Ovary (tissue), 7 donors: ENCODE measurements at regions not wholly inside any gene's neighbourhood (a gene's known extent, or its start where the extent isn't known, plus 50 kb on each side); places are given as distances from the start of the nearest gene placed in this dataset.
"Not testable (repeated sequence)": the region's sequence is repeated elsewhere in the genome, so short reads cannot be mapped to it uniquely, and the experiment has no call there.

Experiments used
- DNase-seq, 5 donors: peaks; one replicate each; pipeline ENCODE4 v3.0.0-alpha.2; 2019 to 2020
- H3K27ac ChIP-seq, 2 donors: fragments of 200-600 bp; one replicate each; pipeline versions ENCODE4 v1.5.1 to v1.8.0; 2019 to 2022
- H3K27me3 ChIP-seq: fragments of 200-600 bp; one replicate; pipeline ENCODE4 v1.8.0; 2022
- H3K36me3 ChIP-seq: fragments of 200-600 bp; sonication (generic); one replicate; pipeline ENCODE4 v1.5.1; 2019
- H3K4me1 ChIP-seq: one replicate; pipeline ENCODE4 v1.8.1; 2013; ENCODE audit warnings: mild to moderate bottlenecking, moderate library complexity; ENCODE audit not compliant: insufficient read depth
- H3K4me3 ChIP-seq: fragments of 200-600 bp; sonication (generic); one replicate; pipeline ENCODE4 v1.5.1; 2017
- H3K9me3 ChIP-seq, 2 donors: fragments of 200-600 bp in 1 of 2; sonication (generic) in 1 of 2; one replicate each; pipeline versions ENCODE4 v1.5.1 to v1.8.1; 2013 to 2019; ENCODE audit warnings: mild to moderate bottlenecking in 1 of 2, moderate library complexity in 1 of 2
- CTCF ChIP-seq, 3 donors: fragments of 450-650 bp in 2 of 3; fragments of 200-600 bp in 1 of 3; IDR thresholded peaks; one replicate each; pipeline versions ENCODE4 v1.5.1 to v1.8.0; 2016 to 2022; ENCODE audit warnings: antibody characterized with exemption in 3 of 3, mild to moderate bottlenecking in 1 of 3
- EP300 ChIP-seq: sonication (generic); formaldehyde crosslinking; IDR thresholded peaks from one replicate; pipeline ENCODE4 v1.6.1; 2017; ENCODE audit warnings: antibody characterized with exemption
- POLR2A ChIP-seq: fragments of 450-650 bp; IDR thresholded peaks from one replicate; pipeline ENCODE4 v1.6.1; 2017; ENCODE audit warnings: antibody characterized with exemption, mild to moderate bottlenecking, moderate library complexity
- WGBS, 3 donors: extraction: QIAGEN DNeasy Blood & Tissue Kit in 1 of 3; methylation state at CpG; one replicate each; pipeline versions ENCODE4 v1.1.5 to v1.1.7; 2013 to 2017; 5-methylcytosine and 5-hydroxymethylcytosine counted together
- intact Hi-C, 4 donors: fragments of 100-400 bp; cut with DNase I; formaldehyde crosslinking; loops; one replicate each; pipeline versions ENCODE4 v1.11.0 to v1.15.1; 2022 to 2023
- donor health status: DM: no; HTN: no; CAD: no; lungs with moderate emphysema.
- donor health status: DM: no; HTN: no; CAD: no.
- donor health status: Bipolar disorder and iron deficiency.
- donor health status: DM: no; HTN: no; CAD: no.
- donor health status: DM: yes; HTN: yes; CAD: no.

GRCh38 chr2:221724631-221725203 is 152.6 kb upstream of the EPHA4 start:
- DNase-seq = no peak
- no peak overlapping the region for H3K27ac ChIP-seq

GRCh38 chr2:221724117-221724516 is 152.0 kb upstream of the EPHA4 start:
- H3K4me1 ChIP-seq, intact Hi-C loops, DNase-seq, H3K27ac ChIP-seq, H3K9me3 ChIP-seq, H3K27me3 ChIP-seq, H3K4me3 ChIP-seq, H3K36me3 ChIP-seq: not testable (repeated sequence)
- 83 to 87% (median 86%) methylated on average over 1 of the region's 1 CpG for WGBS, 3 donors

More at GRCh38 chr2:221724631-221725203, 152.6 kb upstream of the EPHA4 start:
- H3K27me3 ChIP-seq = no peaks in the 10 kb centered on the region
- WGBS, 3 donors = 67 to 88% (median 69%) methylated on average over 1 of the region's 1 CpG
- H3K4me3 ChIP-seq = no peak overlapping the region
- no peaks in the 10 kb centered on the region for H3K4me1 ChIP-seq
- no peak for TF ChIP-seq EP300
- no peak for TF ChIP-seq CTCF (IDR thresholded peaks at IDR 0.05)
- TF ChIP-seq POLR2A = no peak
- H3K36me3 ChIP-seq = no peaks in the 10 kb centered on the region
- no peaks in the 10 kb centered on the region for H3K9me3 ChIP-seq
- intact Hi-C loops = no loop called here

- H3K36me3 ChIP-seq = no peaks in the 10 kb centered on the region
- H3K4me1 ChIP-seq = no peaks in the 10 kb centered on the region
- DNase-seq = no peak
- H3K27ac ChIP-seq = no peak overlapping the region
- TF ChIP-seq CTCF (IDR thresholded peaks at IDR 0.05) (no peak), EP300 (no peak), POLR2A (no peak)
- no peak overlapping the region for H3K4me3 ChIP-seq
- 75 to 84% (median 79%) methylated on average over 10 of the region's 10 CpGs for WGBS, 3 donors
- no peaks in the 10 kb centered on the region for H3K9me3 ChIP-seq
- intact Hi-C loops = no loop called here
- no peaks in the 10 kb centered on the region for H3K27me3 ChIP-seq
Measured at GRCh38 chr2:221716426-221717303, 144.6 kb upstream of the EPHA4 start.

GRCh38 chr2:221715523-221716247 is 143.6 kb upstream of the EPHA4 start:
- WGBS, 3 donors = 59 to 67% (median 60%) methylated on average over 6 of the region's 6 CpGs
- H3K27me3 ChIP-seq = no peaks in the 10 kb centered on the region
- intact Hi-C loops = no loop called here
- H3K4me3 ChIP-seq = no peak overlapping the region
- no peak overlapping the region for H3K27ac ChIP-seq
- DNase-seq = no peak
- H3K4me1 ChIP-seq = no peaks in the 10 kb centered on the region
- TF ChIP-seq POLR2A (no peak), CTCF (IDR thresholded peaks at IDR 0.05) (no peak), EP300 (no peak)
- H3K36me3 ChIP-seq = no peaks in the 10 kb centered on the region
- H3K9me3 ChIP-seq = no peaks in the 10 kb centered on the region
